Gastroesophageal sphincter (tissue), 4 donors: ENCODE measurements at regions not wholly inside any gene's neighbourhood (a gene's known extent, or its start where the extent isn't known, plus 50 kb on each side); places are given as distances from the start of the nearest gene placed in this dataset.
"Not testable (repeated sequence)": the region's sequence is repeated elsewhere in the genome, so short reads cannot be mapped to it uniquely, and the experiment has no call there.

Experiments
- ATAC-seq: fragments of 150-250 bp; one replicate; pipeline ENCODE4 v1.9.1; 2016; ENCODE audit warnings: mild to moderate bottlenecking, moderate library complexity
- H3K27ac ChIP-seq, 4 donors: fragments of 200-600 bp; sonication (generic) in 3 of 4; 1 replicate in 3 of 4; 2 replicates in 1 of 4; pipeline ENCODE4 v1.5.1; 2016 to 2019
- H3K27me3 ChIP-seq: fragments of 200-600 bp; sonication (generic); one replicate; pipeline ENCODE4 v1.5.1; 2019
- H3K36me3 ChIP-seq, 2 donors: fragments of 200-600 bp; sonication (generic); one replicate each; pipeline ENCODE4 v1.5.1; 2019; ENCODE audit warnings: control low read depth in 1 of 2
- H3K4me1 ChIP-seq, 3 donors: fragments of 200-600 bp; sonication (generic); 1 replicate in 2 of 3; 2 replicates in 1 of 3; pipeline ENCODE4 v1.5.1; 2016 to 2019; ENCODE audit warnings: control low read depth in 2 of 3
- H3K4me3 ChIP-seq, 2 donors: fragments of 200-600 bp; sonication (generic); one replicate each; pipeline ENCODE4 v1.5.1; 2019; ENCODE audit warnings: mild to moderate bottlenecking in 1 of 2, moderate library complexity in 1 of 2
- H3K9me3 ChIP-seq, 3 donors: fragments of 200-600 bp; sonication (generic); one replicate each; pipeline ENCODE4 v1.5.1; 2017 to 2019; ENCODE audit warnings: control low read depth in 2 of 3
- EP300 ChIP-seq: sonication (generic); formaldehyde crosslinking; IDR thresholded peaks from one replicate; pipeline ENCODE4 v1.6.1; 2017; ENCODE audit warnings: antibody characterized with exemption, mild to moderate bottlenecking
- POLR2A ChIP-seq, 2 donors: fragments of 450-650 bp; IDR thresholded peaks; one replicate each; pipeline ENCODE4 v1.6.1; 2017; ENCODE audit warnings: antibody characterized with exemption in 2 of 2, mild to moderate bottlenecking in 2 of 2, moderate library complexity in 1 of 2
- POLR2AphosphoS5 ChIP-seq: sonication (generic); formaldehyde crosslinking; IDR thresholded peaks from one replicate; pipeline ENCODE4 v1.6.1; 2017; ENCODE audit warnings: antibody characterized with exemption
- WGBS, 2 donors: methylation state at CpG; one replicate each; pipeline ENCODE4 v1.1.5; 2018; ENCODE audit warnings: low coverage in 1 of 2; 5-methylcytosine and 5-hydroxymethylcytosine counted together
- TF ChIP-seq, protein P1 (sequence below), 4 experiments: fragments of 200-600 bp in 2 of 4; fragments of 450-650 bp in 2 of 4; sonication (generic) in 1 of 4; IDR thresholded peaks; one replicate each; pipeline ENCODE4 v1.5.1; 2017 to 2019; ENCODE audit warnings: antibody characterized with exemption in 4 of 4, mild to moderate bottlenecking in 2 of 4, moderate library complexity in 2 of 4

DNA sequence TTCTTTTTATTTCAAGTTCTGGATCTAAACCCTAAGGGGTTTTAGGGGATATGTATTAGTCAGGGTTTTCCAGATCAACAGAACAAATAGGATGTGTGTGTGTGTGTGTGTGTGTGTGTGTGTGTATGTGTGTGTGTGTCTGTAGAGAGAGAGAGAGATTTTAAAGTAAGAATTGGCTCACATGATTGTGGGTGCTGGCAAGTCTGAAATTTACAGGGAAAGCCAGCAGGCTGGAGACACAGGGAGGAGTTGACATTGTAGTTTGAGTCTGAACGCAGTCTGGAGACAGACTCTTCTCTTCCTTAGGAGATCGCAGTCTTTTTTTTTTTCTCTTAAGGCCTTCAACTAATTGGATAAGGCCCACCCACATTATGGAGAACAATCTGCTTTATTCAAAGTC lies 428.8 kb upstream of the TBL1XR1 start:
- TF ChIP-seq POLR2AphosphoS5 (no peak), EP300 (no peak), POLR2A (IDR thresholded peaks at IDR 0.05) (no peak)
- TF ChIP-seq, protein P1, sequence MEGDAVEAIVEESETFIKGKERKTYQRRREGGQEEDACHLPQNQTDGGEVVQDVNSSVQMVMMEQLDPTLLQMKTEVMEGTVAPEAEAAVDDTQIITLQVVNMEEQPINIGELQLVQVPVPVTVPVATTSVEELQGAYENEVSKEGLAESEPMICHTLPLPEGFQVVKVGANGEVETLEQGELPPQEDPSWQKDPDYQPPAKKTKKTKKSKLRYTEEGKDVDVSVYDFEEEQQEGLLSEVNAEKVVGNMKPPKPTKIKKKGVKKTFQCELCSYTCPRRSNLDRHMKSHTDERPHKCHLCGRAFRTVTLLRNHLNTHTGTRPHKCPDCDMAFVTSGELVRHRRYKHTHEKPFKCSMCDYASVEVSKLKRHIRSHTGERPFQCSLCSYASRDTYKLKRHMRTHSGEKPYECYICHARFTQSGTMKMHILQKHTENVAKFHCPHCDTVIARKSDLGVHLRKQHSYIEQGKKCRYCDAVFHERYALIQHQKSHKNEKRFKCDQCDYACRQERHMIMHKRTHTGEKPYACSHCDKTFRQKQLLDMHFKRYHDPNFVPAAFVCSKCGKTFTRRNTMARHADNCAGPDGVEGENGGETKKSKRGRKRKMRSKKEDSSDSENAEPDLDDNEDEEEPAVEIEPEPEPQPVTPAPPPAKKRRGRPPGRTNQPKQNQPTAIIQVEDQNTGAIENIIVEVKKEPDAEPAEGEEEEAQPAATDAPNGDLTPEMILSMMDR (IDR thresholded peaks at IDR 0.05): no peak
- no peak for ATAC-seq
- Histone ChIP-seq H3K27me3 (no peaks in the 10 kb centered on the region), H3K4me3 (no peak overlapping the region), H3K9me3 (no peaks in the 10 kb centered on the region), H3K36me3 (no peaks in the 10 kb centered on the region), H3K27ac (no peak overlapping the region), H3K4me1 (peaks cover 0 to 8% (median 0%) of the 10 kb centered on the region in 3 donors)
- 80 to 91% methylated on average over 1 to 2 of the region's 2 CpGs for WGBS, 2 donors

DNA sequence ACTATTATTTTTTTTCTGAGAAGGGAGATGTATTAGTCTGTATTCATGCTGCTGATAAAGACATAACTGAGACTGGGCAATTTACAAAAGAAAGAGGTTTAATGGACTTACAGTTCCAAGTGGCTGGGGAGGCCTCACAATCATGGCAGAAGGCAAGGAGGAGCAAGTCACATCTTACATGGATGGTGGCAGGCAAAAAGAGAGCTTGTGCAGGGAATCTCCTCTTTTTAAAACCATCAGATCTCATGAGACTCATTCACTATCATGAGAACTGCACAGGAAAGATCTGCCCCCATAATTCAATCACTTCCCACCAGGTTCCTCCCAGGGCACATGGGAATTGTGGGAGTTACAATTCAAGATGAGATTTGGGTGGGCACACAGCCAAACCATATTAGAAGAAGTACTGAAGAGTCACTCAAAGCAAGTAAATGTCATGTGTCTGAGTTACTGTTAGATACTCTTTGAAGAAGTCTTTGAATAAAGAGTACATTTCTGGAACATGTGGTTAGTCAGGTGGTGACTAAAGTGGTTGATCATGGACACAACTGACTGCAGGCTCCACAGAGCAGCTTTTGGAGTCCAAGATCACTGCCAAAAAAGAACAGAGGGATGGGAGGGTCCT lies 430.9 kb upstream of the TBL1XR1 start:
- not testable (repeated sequence) for H3K9me3 ChIP-seq, H3K36me3 ChIP-seq, H3K27me3 ChIP-seq, ATAC-seq, H3K4me3 ChIP-seq, H3K27ac ChIP-seq, H3K4me1 ChIP-seq

GRCh38 chr3:177629276-177629675 lies 432.0 kb upstream of the TBL1XR1 start:
- 60 to 75% methylated on average over 3 of the region's 3 CpGs for WGBS, 2 donors
- no peak for TF ChIP-seq POLR2AphosphoS5
- TF ChIP-seq, protein P1 (IDR thresholded peaks at IDR 0.05): no peak
- no peak for TF ChIP-seq EP300
- TF ChIP-seq POLR2A (IDR thresholded peaks at IDR 0.05): no peak
- H3K4me1 ChIP-seq: peaks cover 3 to 8% (median 5%) of the 10 kb centered on the region in 3 donors
- no peaks in the 10 kb centered on the region for H3K27me3 ChIP-seq
- H3K27ac ChIP-seq: no peak overlapping the region
- no peaks in the 10 kb centered on the region for H3K9me3 ChIP-seq
- ATAC-seq: no peak
- no peak overlapping the region for H3K4me3 ChIP-seq
- no peaks in the 10 kb centered on the region for H3K36me3 ChIP-seq

DNA sequence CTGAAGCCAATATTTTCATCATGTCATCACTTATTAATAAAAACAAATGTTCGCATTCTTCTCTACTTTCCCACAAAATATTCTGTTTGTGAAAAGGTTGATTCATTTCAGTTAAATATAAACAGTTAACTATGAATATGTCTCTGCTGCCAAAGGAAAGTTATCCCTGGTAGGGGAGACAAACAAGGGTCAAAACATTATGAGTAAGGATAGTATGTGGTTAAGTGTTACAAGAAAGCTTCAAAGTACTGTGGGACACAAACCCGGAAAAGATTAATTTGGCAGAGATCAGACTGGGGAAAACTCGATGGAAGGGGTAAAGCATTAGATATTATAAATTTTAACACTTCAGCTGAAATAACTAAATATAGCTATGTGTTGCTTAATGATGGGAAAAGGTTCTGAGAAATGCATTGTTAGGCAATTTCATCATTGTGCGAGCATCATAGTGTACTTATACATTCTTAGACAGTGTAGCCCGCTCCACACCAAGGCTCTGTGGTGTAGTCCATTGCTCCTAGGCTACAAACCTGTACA lies 436.5 kb upstream of the TBL1XR1 start:
- H3K9me3 ChIP-seq: no peaks in the 10 kb centered on the region
- WGBS, 2 donors: 49 to 51% methylated on average over 5 of the region's 5 CpGs
- TF ChIP-seq POLR2AphosphoS5 (no peak), POLR2A (IDR thresholded peaks at IDR 0.05) (no peak), EP300 (no peak)
- TF ChIP-seq, protein P1 (IDR thresholded peaks at IDR 0.05): no peak
- no peaks in the 10 kb centered on the region for H3K36me3 ChIP-seq
- H3K27ac ChIP-seq: no peak overlapping the region
- no peak for ATAC-seq
- no peaks in the 10 kb centered on the region for H3K27me3 ChIP-seq
- H3K4me3 ChIP-seq: no peak overlapping the region
- H3K4me1 ChIP-seq: peaks cover 3 to 8% (median 5%) of the 10 kb centered on the region in 3 donors

DNA sequence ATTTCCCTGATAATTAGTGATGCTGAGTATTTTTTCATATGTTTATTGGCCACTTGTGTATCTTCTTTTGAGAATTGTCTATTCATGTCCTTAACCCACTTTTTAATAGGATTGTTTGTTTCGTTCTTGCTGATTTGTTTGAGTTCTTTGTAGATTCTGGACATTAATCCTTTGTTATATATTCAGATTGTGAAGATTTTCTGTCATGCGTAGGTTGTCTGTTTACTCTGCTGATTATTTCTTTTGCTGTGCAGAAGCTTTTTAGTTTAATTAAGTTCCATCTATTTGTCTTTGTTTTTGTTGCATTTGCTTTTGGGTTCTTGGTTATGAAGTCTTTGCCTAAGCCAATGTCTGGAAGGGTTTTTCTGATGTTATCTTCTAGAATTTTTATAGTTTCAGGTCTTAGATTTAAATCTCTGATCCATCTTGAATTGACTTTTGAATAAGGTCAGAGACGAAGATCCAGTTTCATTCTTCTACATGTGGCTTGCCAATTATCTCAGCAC lies 438.4 kb upstream of the TBL1XR1 start:
- not testable (repeated sequence) for H3K36me3 ChIP-seq, H3K27ac ChIP-seq, H3K4me3 ChIP-seq, H3K4me1 ChIP-seq, ATAC-seq, H3K27me3 ChIP-seq, H3K9me3 ChIP-seq
- 86 to 97% methylated on average over 3 of the region's 3 CpGs for WGBS, 2 donors

DNA sequence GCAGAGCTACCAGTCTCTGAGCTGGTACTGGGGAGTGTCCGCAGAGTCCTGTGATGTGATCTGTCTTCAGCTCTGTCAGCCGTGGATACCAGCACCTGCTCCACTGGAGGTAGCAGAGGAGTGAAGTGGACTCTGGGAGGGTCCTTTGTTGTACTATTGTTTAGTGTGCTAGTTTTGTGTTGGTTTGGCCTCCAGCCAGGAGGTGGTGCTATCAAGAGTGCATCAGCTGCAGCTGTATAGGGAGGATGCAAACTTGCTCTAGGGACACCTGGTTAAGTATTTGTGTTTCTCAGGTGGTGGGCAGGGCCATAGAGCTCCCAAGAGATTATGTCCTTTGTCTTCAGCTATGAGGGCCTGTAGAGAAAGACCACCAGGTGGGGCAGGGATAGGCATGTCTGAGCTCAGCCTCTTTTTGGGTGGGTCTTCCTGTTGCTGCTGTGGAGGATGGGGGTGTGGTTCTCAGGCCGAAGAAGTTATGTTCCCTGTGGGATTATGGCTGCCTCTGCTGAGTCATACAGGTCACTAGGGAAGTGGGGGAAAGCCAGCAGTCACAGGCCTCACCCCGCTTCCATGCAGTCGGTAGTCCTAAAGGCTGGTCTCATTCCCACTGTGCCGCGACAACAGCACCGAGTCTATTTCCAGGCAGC lies 443.2 kb upstream of the TBL1XR1 start:
- no peak overlapping the region for H3K4me3 ChIP-seq

More for the DNA sequence above, 443.2 kb upstream of the TBL1XR1 start:
- peaks cover 0 to 8% (median 0%) of the 10 kb centered on the region in 3 donors for H3K4me1 ChIP-seq
- H3K27me3 ChIP-seq: no peaks in the 10 kb centered on the region
- H3K27ac ChIP-seq: no peak overlapping the region
- H3K9me3 ChIP-seq: no peaks in the 10 kb centered on the region
- no peaks in the 10 kb centered on the region for H3K36me3 ChIP-seq
- ATAC-seq: no peak
- WGBS, 2 donors: 40% methylated on average over 1 of the region's 8 CpGs; no CpG with 5 or more reads in 1 of the 2 donors
- TF ChIP-seq, protein P1 (IDR thresholded peaks at IDR 0.05): no peak
- TF ChIP-seq POLR2AphosphoS5 (no peak), EP300 (no peak), POLR2A (IDR thresholded peaks at IDR 0.05) (no peak)
